ENCODE measurements at regions not wholly inside any gene's neighbourhood (a gene's known extent, or its start where the extent isn't known, plus 50 kb on each side); places are given as distances from the start of the nearest gene placed in this dataset.

GRCh38 chr11:106234794-106235193 lies 157.3 kb downstream of the AASDHPPT start:
- Histone ChIP-seq H3K27me3 (ENCODE audit: control insufficient read depth in 2 of 2, insufficient read depth in 2 of 2, low read length in 2 of 2) (no peaks in the 10 kb centered on the region), H3K4me3 (no peak overlapping the region), H3K27ac (ENCODE audit: extremely low read depth, low read depth, low read length) (no peak overlapping the region), H3K9ac (ENCODE audit: insufficient read depth in 1 of 2, low read depth in 2 of 2, low read length in 2 of 2) (no peak overlapping the region), H2AFZ (ENCODE audit: low read depth, low read length) (no peak overlapping the region), H4K20me1 (replicated peaks; ENCODE audit: control insufficient read depth, insufficient read depth, low read length) (no peaks in the 10 kb centered on the region), H3K79me2 (ENCODE audit: control insufficient read depth, insufficient read depth, low read length) (no peaks in the 10 kb centered on the region), H3K36me3 (ENCODE audit: control insufficient read depth, insufficient read depth, low read length) (no peaks in the 10 kb centered on the region), H3K9me3 (replicated peaks; ENCODE audit: control insufficient read depth, insufficient read depth, low read depth, low read length) (no peaks in the 10 kb centered on the region), H3K4me2 (ENCODE audit: insufficient read depth, low read length) (no peak overlapping the region), H3K9me1 (ENCODE audit: control insufficient read depth, insufficient read depth, low read length) (no peaks in the 10 kb centered on the region), H3K4me1 (replicated peaks in 1 of 2; ENCODE audit: control insufficient read depth in 2 of 2, insufficient read depth in 2 of 2, low read length in 2 of 2) (no peaks in the 10 kb centered on the region)
- intact Hi-C loops (cut with micrococcal nuclease), result no loop called here
- BruUV-seq (replicated peaks), result no TSS peak
- in situ Hi-C loops (cut with MboI), result no loop called here
- TF ChIP-seq SMARCB1 (IDR thresholded peaks at IDR 0.05; ENCODE audit: insufficient read length, low read depth) (no peak), TEAD4 (IDR thresholded peaks at IDR 0.05; ENCODE audit: low read length) (no peak), TEAD4 (CRISPR knock-in tag; IDR thresholded peaks at IDR 0.05; ENCODE audit: borderline replicate concordance) (no peak), ARID1B (IDR thresholded peaks at IDR 0.05) (no peak), ZNF764 (CRISPR knock-in tag; IDR thresholded peaks at IDR 0.05; ENCODE audit: low read depth) (no peak), TFE3 (CRISPR knock-in tag; IDR thresholded peaks at IDR 0.05) (no peak), CSDE1 (IDR thresholded peaks at IDR 0.05) (no peak)
- ChIA-PET CTCF (ENCODE audit: low intra/inter-chr PET ratio) (no interaction called here), POLR2A (interaction anchor here (0.6 kb wide), 1 partner anchor 1597 kb away, joined by 3 read pairs; no protein-coding TSS in a partner anchor)
- ATAC-seq, result no peak
- FAIRE-seq, result no peak
- no peak for DNase-seq (ENCODE audit: extremely low read depth in 1 of 4, low spot score in 3 of 4)
- 0% methylated on average over 3 of the region's 3 CpGs for WGBS (ENCODE audit: insufficient coverage, low coverage, missing lambda C conversion rate)

Measured in K562 (cell line).